ENCODE measurements at regions not wholly inside any gene's neighbourhood (a gene's known extent, or its start where the extent isn't known, plus 50 kb on each side); places are given as distances from the start of the nearest gene placed in this dataset.

GRCh38 chr6:87935196-87935595 lies 112.4 kb upstream of the SPACA1 start:
- Histone ChIP-seq H3K9ac (ENCODE audit: extremely low read depth, low read length, poor library complexity, severe bottlenecking) (no peak overlapping the region), H3K36me3 (ENCODE audit: control insufficient read depth, insufficient read depth, low read length) (no peaks in the 10 kb centered on the region), H3K27me3 (ENCODE audit: control insufficient read depth, insufficient read depth, low read length, poor library complexity, severe bottlenecking) (no peaks in the 10 kb centered on the region), H3K4me3 (ENCODE audit: low read length) (no peak overlapping the region), H3K27ac (ENCODE audit: low read depth, low read length) (no peak overlapping the region), H3K9me3 (ENCODE audit: control insufficient read depth, low read length) (no peaks in the 10 kb centered on the region), H3K4me1 (ENCODE audit: control insufficient read depth, insufficient read depth, low read length) (peaks cover 11% of the 10 kb centered on the region)
- Mint-ChIP-seq H3K9me3 (no peaks in the 10 kb centered on the region), H3K4me1 (peaks cover 41% of the 10 kb centered on the region), H3K27me3 (ENCODE audit: insufficient read depth) (no peaks in the 10 kb centered on the region), H3K4me3 (no peak overlapping the region), H3K36me3 (ENCODE audit: low read depth) (no peaks in the 10 kb centered on the region), H3K27ac (no peak overlapping the region)
- no peak for DNase-seq
- TF ChIP-seq CTCF (conservative IDR thresholded peaks at IDR 0.05), result no peak
- WGBS, 2 experiments (ENCODE audit: insufficient coverage in 1 of 2, insufficient read length in 1 of 2), result 89 to 94% methylated on average over 3 of the region's 3 CpGs

- WGBS, 2 experiments (ENCODE audit: insufficient coverage in 1 of 2, insufficient read length in 1 of 2), result 37 to 54% methylated on average over 4 to 5 of the region's 5 CpGs
- Histone ChIP-seq H3K27me3 (ENCODE audit: control insufficient read depth, insufficient read depth, low read length, poor library complexity, severe bottlenecking) (no peaks in the 10 kb centered on the region), H3K4me3 (ENCODE audit: low read length) (no peak overlapping the region), H3K27ac (ENCODE audit: low read depth, low read length) (no peak overlapping the region), H3K36me3 (ENCODE audit: control insufficient read depth, insufficient read depth, low read length) (no peaks in the 10 kb centered on the region), H3K4me1 (ENCODE audit: control insufficient read depth, insufficient read depth, low read length) (peaks cover 11% of the 10 kb centered on the region), H3K9me3 (ENCODE audit: control insufficient read depth, low read length) (no peaks in the 10 kb centered on the region), H3K9ac (ENCODE audit: extremely low read depth, low read length, poor library complexity, severe bottlenecking) (no peak overlapping the region)
- Mint-ChIP-seq H3K27me3 (ENCODE audit: insufficient read depth) (no peaks in the 10 kb centered on the region), H3K4me3 (no peak overlapping the region), H3K27ac (peak overlapping the region; percentile 82), H3K4me1 (peaks cover 44% of the 10 kb centered on the region), H3K9me3 (no peaks in the 10 kb centered on the region), H3K36me3 (ENCODE audit: low read depth) (no peaks in the 10 kb centered on the region)
- peak; percentile 33 for TF ChIP-seq CTCF (conservative IDR thresholded peaks at IDR 0.05)
- DNase-seq, result peak; percentile 81
Measured at GRCh38 chr6:87932361-87932760, 115.3 kb upstream of the SPACA1 start.

- WGBS, 2 experiments (ENCODE audit: insufficient coverage in 1 of 2, insufficient read length in 1 of 2), result 23 to 44% methylated on average over 2 to 6 of the region's 6 CpGs
- TF ChIP-seq CTCF (conservative IDR thresholded peaks at IDR 0.05), result peak; percentile 93
- DNase-seq, result peak; percentile 96
- Mint-ChIP-seq H3K4me1 (peaks cover 37% of the 10 kb centered on the region), H3K36me3 (ENCODE audit: low read depth) (no peaks in the 10 kb centered on the region), H3K27me3 (ENCODE audit: insufficient read depth) (no peaks in the 10 kb centered on the region), H3K9me3 (no peaks in the 10 kb centered on the region), H3K27ac (peak overlapping the region; percentile 60), H3K4me3 (no peak overlapping the region)
- no peaks in the 10 kb centered on the region for H3K9me3 ChIP-seq (ENCODE audit: control insufficient read depth, low read length)
- no peaks in the 10 kb centered on the region for H3K27me3 ChIP-seq (ENCODE audit: control insufficient read depth, insufficient read depth, low read length, poor library complexity, severe bottlenecking)
- H3K27ac ChIP-seq (ENCODE audit: low read depth, low read length), result no peak overlapping the region
- no peak overlapping the region for H3K9ac ChIP-seq (ENCODE audit: extremely low read depth, low read length, poor library complexity, severe bottlenecking)
- no peak overlapping the region for H3K4me3 ChIP-seq (ENCODE audit: low read length)
- H3K36me3 ChIP-seq (ENCODE audit: control insufficient read depth, insufficient read depth, low read length), result no peaks in the 10 kb centered on the region
- peaks cover 11% of the 10 kb centered on the region for H3K4me1 ChIP-seq (ENCODE audit: control insufficient read depth, insufficient read depth, low read length)
Measured at GRCh38 chr6:87929843-87930288, 117.8 kb upstream of the SPACA1 start.

All from endodermal cell (in vitro differentiated cells).